HCT116 (cell line): ENCODE measurements at regions not wholly inside any gene's neighbourhood (a gene's known extent, or its start where the extent isn't known, plus 50 kb on each side); places are given as distances from the start of the nearest gene placed in this dataset.

Experiments used
- ATAC-seq: fragments of 200-7000 bp; cut with Tn5 transposase; 2 replicates; pipeline ENCODE4 v1.9.1; 2020; ENCODE audit warnings: mild to moderate bottlenecking, moderate library complexity
- BruUV-seq: library from RNA; stranded (reverse); fragments of 400-500 nt; replicated peaks from 2 replicates; lab custom pipeline; 2021; lab: Mats Ljungman, UMichigan
- CTCF ChIA-PET: fragments of 300-600 bp; sonication (Branson Sonifier 250); formaldehyde crosslinking; loops from one replicate; lab custom pipeline; 2021; ENCODE audit warnings: antibody characterized with exemption; lab: Charles Lee
- POLR2A ChIA-PET: fragments of 300-600, 350-600 bp; sonication (Branson Sonifier 250); formaldehyde crosslinking; loops from one replicate; lab custom pipeline; 2021; ENCODE audit warnings: antibody characterized with exemption; lab: Charles Lee
- RAD21 ChIA-PET, 2 experiments: fragments of 300-600 bp; sonication (Branson Sonifier 250); formaldehyde crosslinking; loops; one replicate each; lab custom pipeline; 2023; ENCODE audit warnings: low total read pairs in 2 of 2; ENCODE audit not compliant: uncharacterized antibody in 2 of 2, unreplicated experiment in 2 of 2, low non-redundant PET in 1 of 2; lab: Charles Lee
- DNase-seq: peaks from one replicate; pipeline ENCODE4 v3.0.0-alpha.2; 2010; ENCODE audit warnings: low read depth, low spot score
- H2AFZ ChIP-seq: fragments of 200-600 bp; shearing (Covaris generic), sonication (generic); 2 replicates; pipeline ENCODE4 v1.6.1; 2017; ENCODE audit warnings: low read depth, mixed run types, mixed read lengths, antibody characterized with exemption, low read length; ENCODE audit not compliant: poor library complexity, severe bottlenecking
- H3K27ac ChIP-seq: 2 replicates; pipeline ENCODE4 v1.5.1; 2012; ENCODE audit warnings: low read depth, low read length
- H3K27me3 ChIP-seq: fragments of 200-600 bp; sonication (generic); 2 replicates; pipeline ENCODE4 v1.6.1; 2016; ENCODE audit warnings: mixed run types, low read length, mixed read lengths; ENCODE audit not compliant: insufficient read depth
- H3K36me3 ChIP-seq, 2 experiments: fragments of 200-500 bp in 1 of 2; fragments of 200-600 bp in 1 of 2; sonication (Bioruptor generic) in 1 of 2; sonication (generic) in 1 of 2; 2 replicates each; pipeline versions ENCODE4 v1.5.1 to v1.6.1; 2014 to 2016; ENCODE audit warnings: low read length in 2 of 2, inconsistent platforms in 1 of 2, mixed read lengths in 1 of 2, mixed run types in 1 of 2; ENCODE audit not compliant: insufficient read depth in 2 of 2, control insufficient read depth in 1 of 2
- H3K4me1 ChIP-seq, 2 experiments: fragments of 200-600 bp in 1 of 2; sonication (generic) in 1 of 2; 2 replicates each; pipeline versions ENCODE4 v1.5.1 to v1.6.1; 2012 to 2017; ENCODE audit warnings: low read length in 2 of 2, inconsistent platforms in 1 of 2, mild to moderate bottlenecking in 1 of 2, mixed read lengths in 1 of 2, mixed run types in 1 of 2, moderate library complexity in 1 of 2; ENCODE audit not compliant: insufficient read depth in 2 of 2, control insufficient read depth in 1 of 2
- H3K4me2 ChIP-seq: fragments of 200-600 bp; sonication (generic); 2 replicates; pipeline ENCODE4 v1.6.1; 2017; ENCODE audit warnings: mixed run types, low read length, mixed read lengths
- H3K4me3 ChIP-seq, 2 experiments: fragments of 200-600 bp in 1 of 2; sonication (generic) in 1 of 2; replicated peaks in 1 of 2; 2 replicates each; pipeline ENCODE4 v1.5.1; 2011 to 2016; ENCODE audit warnings: low read length in 2 of 2, control low read depth in 1 of 2, low read depth in 1 of 2, mild to moderate bottlenecking in 1 of 2, mixed read lengths in 1 of 2, mixed run types in 1 of 2
- H3K79me2 ChIP-seq: fragments of 200-600 bp; sonication (generic); 2 replicates; pipeline ENCODE4 v1.6.1; 2017; ENCODE audit warnings: mild to moderate bottlenecking, mixed run types, low read length, moderate library complexity, mixed read lengths; ENCODE audit not compliant: insufficient read depth
- H3K9ac ChIP-seq: fragments of 200-600 bp; sonication (generic); 2 replicates; pipeline ENCODE4 v1.6.1; 2016; ENCODE audit warnings: low read length, mixed read lengths
- H3K9me2 ChIP-seq: fragments of 200-600 bp; sonication (generic), shearing (Covaris generic); 2 replicates; pipeline ENCODE4 v1.6.1; 2017; ENCODE audit warnings: mixed run types, mild to moderate bottlenecking, moderate library complexity; ENCODE audit not compliant: insufficient read depth
- H3K9me3 ChIP-seq, 2 experiments: fragments of 200-500 bp in 1 of 2; fragments of 200-600 bp in 1 of 2; sonication (Bioruptor generic) in 1 of 2; sonication (generic) in 1 of 2; 2 replicates each; pipeline ENCODE4 v1.6.1; 2014 to 2017; ENCODE audit warnings: low read length in 2 of 2, mixed read lengths in 2 of 2, inconsistent platforms in 1 of 2, low read depth in 1 of 2, mild to moderate bottlenecking in 1 of 2, mixed run types in 1 of 2, moderate library complexity in 1 of 2; ENCODE audit not compliant: control insufficient read depth in 1 of 2, insufficient read depth in 1 of 2
- H4K20me1 ChIP-seq: fragments of 200-600 bp; sonication (generic), shearing (Covaris generic); 2 replicates; pipeline ENCODE4 v1.6.1; 2017; ENCODE audit warnings: mixed run types, mild to moderate bottlenecking, moderate library complexity; ENCODE audit not compliant: insufficient read depth
- ATF3 ChIP-seq: IDR thresholded peaks from 2 replicates; pipeline ENCODE4 v1.6.1; 2012
- CBX3 ChIP-seq: IDR thresholded peaks from 2 replicates; pipeline ENCODE4 v1.6.1; 2012; ENCODE audit warnings: low read depth
- CEBPB ChIP-seq: IDR thresholded peaks from 2 replicates; pipeline ENCODE4 v1.6.1; 2012; ENCODE audit warnings: low read depth
- CTCF ChIP-seq, 3 experiments: fragments of 200-600 bp in 1 of 3; sonication (generic) in 1 of 3; IDR thresholded peaks in 2 of 3; conservative IDR thresholded peaks in 1 of 3; 2 replicates each; pipeline ENCODE4 v1.5.1; 2012 to 2017; ENCODE audit warnings: low read depth in 2 of 3, low read length in 2 of 3, antibody characterized with exemption in 1 of 3, borderline replicate concordance in 1 of 3, control low read depth in 1 of 3, mild to moderate bottlenecking in 1 of 3, mixed read lengths in 1 of 3, mixed run types in 1 of 3, moderate library complexity in 1 of 3; ENCODE audit not compliant: insufficient read depth in 1 of 3
- EGR1 ChIP-seq: IDR thresholded peaks from 2 replicates; pipeline ENCODE4 v1.6.1; 2012; ENCODE audit warnings: low read depth
- ELF1 ChIP-seq: IDR thresholded peaks from 2 replicates; pipeline ENCODE4 v1.6.1; 2012; ENCODE audit warnings: low read depth, borderline replicate concordance
- EZH2 ChIP-seq: fragments of 200-600 bp; sonication (generic); IDR thresholded peaks from 2 replicates; pipeline ENCODE4 v1.6.1; 2017; ENCODE audit warnings: antibody characterized with exemption, mixed run types
- EZH2phosphoT487 ChIP-seq: fragments of 200-600 bp; IDR thresholded peaks from 2 replicates; pipeline ENCODE4 v1.6.1; 2018; ENCODE audit warnings: antibody characterized with exemption, borderline replicate concordance
- FOSL1 ChIP-seq: IDR thresholded peaks from 2 replicates; pipeline ENCODE4 v1.6.1; 2012; ENCODE audit warnings: low read depth
- JUND ChIP-seq: IDR thresholded peaks from 2 replicates; pipeline ENCODE4 v1.6.1; 2012
- MAX ChIP-seq: IDR thresholded peaks from 2 replicates; pipeline ENCODE4 v1.6.1; 2012
- POLR2A ChIP-seq: IDR thresholded peaks from 2 replicates; pipeline ENCODE4 v1.7.0; 2011; ENCODE audit warnings: borderline replicate concordance; ENCODE audit not compliant: insufficient read depth, insufficient read length; ENCODE audit errors: extremely low read depth
- POLR2AphosphoS5 ChIP-seq: IDR thresholded peaks from 2 replicates; pipeline ENCODE4 v1.6.1; 2011; ENCODE audit warnings: mild to moderate bottlenecking, low read depth, low read length, moderate library complexity
- RAD21 ChIP-seq: IDR thresholded peaks from 2 replicates; pipeline ENCODE4 v1.6.1; 2012; ENCODE audit warnings: low read depth, mild to moderate bottlenecking
- SIN3A ChIP-seq: IDR thresholded peaks from 2 replicates; pipeline ENCODE4 v1.6.1; 2012; ENCODE audit warnings: low read depth
- SP1 ChIP-seq: IDR thresholded peaks from 2 replicates; pipeline ENCODE4 v1.6.1; 2012; ENCODE audit warnings: low read depth
- TCF7L2 ChIP-seq: IDR thresholded peaks from 2 replicates; pipeline ENCODE4 v1.7.0; 2011; ENCODE audit warnings: borderline replicate concordance, inconsistent platforms; ENCODE audit not compliant: insufficient read depth, insufficient read length; ENCODE audit errors: extremely low read depth
- YY1 ChIP-seq: IDR thresholded peaks from 2 replicates; pipeline ENCODE4 v1.6.1; 2011; ENCODE audit warnings: low read length, low read depth, moderate library complexity, mild to moderate bottlenecking; ENCODE audit not compliant: insufficient replicate concordance; ENCODE audit errors: extremely low read depth
- ZBTB33 ChIP-seq: IDR thresholded peaks from 2 replicates; pipeline ENCODE4 v1.6.1; 2011; ENCODE audit warnings: mild to moderate bottlenecking, low read length, moderate library complexity; ENCODE audit not compliant: insufficient replicate concordance; ENCODE audit errors: extremely low read depth
- ZNF274 ChIP-seq: fragments of 200-500 bp; sonication (Bioruptor generic); IDR thresholded peaks from 2 replicates; pipeline ENCODE4 v1.6.1; 2014; ENCODE audit warnings: mild to moderate bottlenecking, low read depth, low read length, inconsistent platforms
- intact Hi-C: fragments of 100-400 bp; cut with micrococcal nuclease; formaldehyde crosslinking; loops from 2 replicates; pipeline ENCODE4 v1.10.0; 2022

- H3K4me2 ChIP-seq: no peak overlapping the region
- no peak overlapping the region for H2AFZ ChIP-seq
- no peaks in the 10 kb centered on the region for H3K79me2 ChIP-seq
- H3K27ac ChIP-seq: no peak overlapping the region
- H3K27me3 ChIP-seq: no peaks in the 10 kb centered on the region
- no peak for TF ChIP-seq POLR2AphosphoS5
- TF ChIP-seq ZBTB33: no peak
- TF ChIP-seq ATF3: no peak
- no peak for TF ChIP-seq SIN3A
- TF ChIP-seq CTCF (IDR thresholded peaks at IDR 0.05 in 2 of 3, conservative IDR thresholded peaks at IDR 0.05 in 1 of 3; ENCODE audit: borderline replicate concordance in 1 of 3, insufficient read depth in 1 of 3, low read depth in 2 of 3, low read length in 2 of 3): no peak
- TF ChIP-seq SP1: no peak
- TF ChIP-seq TCF7L2: no peak
- no peak for TF ChIP-seq FOSL1
- TF ChIP-seq CBX3: no peak
- no peak for TF ChIP-seq CEBPB
- TF ChIP-seq JUND: no peak
- no peak for TF ChIP-seq MAX
- no peak for TF ChIP-seq YY1
- TF ChIP-seq EZH2phosphoT487: no peak
- no peak for TF ChIP-seq ZNF274
- no peak for TF ChIP-seq EZH2
- no peak for TF ChIP-seq ELF1
- no peak for TF ChIP-seq RAD21
- TF ChIP-seq EGR1: no peak
- TF ChIP-seq POLR2A: no peak
- H4K20me1 ChIP-seq: no peaks in the 10 kb centered on the region
- no peaks in the 10 kb centered on the region for H3K36me3 ChIP-seq
- H3K4me1 ChIP-seq: no peaks in the 10 kb centered on the region
- intact Hi-C loops: no loop called here
- ATAC-seq (no peak), DNase-seq (no peak)
- peaks cover 3 to 37% of the 10 kb centered on the region in 2 experiments; a peak in 2 of 4 replicates for H3K9me3 ChIP-seq
- no peak overlapping the region for H3K4me3 ChIP-seq
- no TSS peak for BruUV-seq
- RAD21 ChIA-PET: no interaction called here
- CTCF ChIA-PET: no interaction called here
- POLR2A ChIA-PET: no interaction called here
- no peak overlapping the region for H3K9ac ChIP-seq
- no peaks in the 10 kb centered on the region for H3K9me2 ChIP-seq
Observed at GRCh38 chr6:51199105-51199552, 380.5 kb downstream of the TFAP2B start.
